IPS DF 19.7 (cell line): ENCODE measurements at regions not wholly inside any gene's neighbourhood (a gene's known extent, or its start where the extent isn't known, plus 50 kb on each side); places are given as distances from the start of the nearest gene placed in this dataset.

Source experiments
- DNase-seq: peaks from one replicate; pipeline ENCODE4 v3.0.0-alpha.2; 2013; ENCODE audit warnings: low read depth, low spot score

DNA sequence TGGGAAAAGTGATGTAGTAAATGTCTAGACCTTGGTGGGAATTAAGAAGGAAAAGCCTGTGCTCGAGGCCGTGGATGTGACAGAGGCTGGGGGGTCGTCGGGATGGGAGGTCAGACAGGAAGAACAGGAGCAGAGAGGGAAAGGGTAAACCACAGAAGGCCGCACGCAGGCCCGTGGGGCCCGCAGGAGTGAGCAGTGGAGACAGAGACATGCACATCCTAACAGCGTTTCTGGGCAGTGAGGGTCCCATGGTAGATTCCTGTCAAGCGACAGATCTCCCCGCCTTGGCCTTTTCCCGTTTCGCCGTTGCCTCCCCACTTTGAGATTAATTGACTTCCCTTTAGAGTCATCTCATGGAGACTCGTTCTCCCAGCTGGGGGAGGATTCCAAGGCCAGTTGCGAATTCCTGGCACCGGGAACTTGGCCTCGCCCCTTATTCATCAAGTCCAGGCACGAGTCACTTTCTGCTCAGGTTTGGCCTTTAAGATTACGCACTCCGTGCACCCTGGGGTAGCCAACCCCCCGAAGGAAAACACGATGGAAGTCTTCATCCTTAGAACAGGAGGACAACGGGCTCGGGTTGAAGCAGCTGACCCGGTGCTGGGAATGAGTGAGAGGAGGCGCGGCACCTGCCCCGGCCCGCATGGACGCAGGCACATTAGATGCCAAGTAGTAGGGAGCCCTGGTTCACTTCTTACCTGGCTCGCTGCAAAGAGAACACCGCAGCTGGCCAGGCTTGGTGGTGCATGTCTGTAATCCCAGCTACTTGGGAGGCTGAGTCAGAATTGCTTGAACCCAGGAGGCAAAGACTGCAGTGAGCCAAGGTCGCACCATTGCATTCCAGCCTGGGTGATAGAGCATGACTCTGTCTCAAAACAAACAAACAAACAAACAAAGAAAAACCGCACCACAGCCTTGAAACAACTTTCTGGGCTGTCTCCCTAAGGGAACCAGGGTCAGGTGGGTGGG, 315.2 kb upstream of the SHH start:
- no peak for DNase-seq

GRCh38 chr7:156125841-156126730, 313.8 kb upstream of the SHH start:
- no peak for DNase-seq

GRCh38 chr7:156124356-156124755, 312.1 kb upstream of the SHH start:
- no peak for DNase-seq

GRCh38 chr7:156123362-156123761, 311.1 kb upstream of the SHH start:
- no peak for DNase-seq

GRCh38 chr7:156122752-156123354, 310.6 kb upstream of the SHH start:
- no peak for DNase-seq

DNA sequence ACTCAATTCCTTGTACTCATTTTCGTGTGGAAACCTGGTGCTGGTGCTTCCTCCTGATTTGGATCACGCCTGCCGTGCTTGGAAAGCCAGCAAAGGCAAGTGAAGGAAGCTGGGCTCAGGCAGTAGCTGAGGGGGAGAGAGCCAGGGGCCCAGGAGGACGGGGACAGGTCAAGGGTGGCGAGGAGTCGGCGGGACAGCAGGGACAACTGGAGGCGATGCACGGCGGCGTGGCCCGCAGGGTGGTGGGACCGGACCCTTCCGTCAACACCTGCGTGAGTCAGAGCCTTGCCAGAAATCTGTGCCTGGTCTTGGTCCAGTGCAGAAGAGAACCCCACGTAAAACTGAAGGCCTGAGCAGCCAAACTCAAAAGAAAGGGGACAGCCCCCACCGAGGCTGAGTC, 309.7 kb upstream of the SHH start:
- no peak for DNase-seq

DNA sequence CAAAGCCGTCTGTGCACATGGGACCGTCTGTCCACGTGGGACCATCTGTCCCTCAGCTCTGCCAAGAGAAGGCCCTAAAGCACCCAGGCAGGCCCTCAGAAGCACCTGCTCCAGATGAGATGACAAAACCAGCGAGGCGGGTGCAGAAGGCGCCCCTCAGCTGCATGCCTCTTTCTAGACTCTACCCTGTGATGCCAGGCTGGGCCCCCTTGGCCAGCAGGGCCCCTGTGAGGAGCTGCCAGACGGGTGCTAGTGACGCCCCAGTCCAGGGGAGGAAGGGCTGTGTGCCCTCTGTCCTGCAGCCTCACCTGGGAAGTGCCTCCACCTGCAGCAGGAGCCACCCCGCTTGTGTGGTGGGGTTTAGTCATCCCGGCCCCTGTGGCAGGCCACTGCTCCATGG, 309.2 kb upstream of the SHH start:
- no peak for DNase-seq

DNA sequence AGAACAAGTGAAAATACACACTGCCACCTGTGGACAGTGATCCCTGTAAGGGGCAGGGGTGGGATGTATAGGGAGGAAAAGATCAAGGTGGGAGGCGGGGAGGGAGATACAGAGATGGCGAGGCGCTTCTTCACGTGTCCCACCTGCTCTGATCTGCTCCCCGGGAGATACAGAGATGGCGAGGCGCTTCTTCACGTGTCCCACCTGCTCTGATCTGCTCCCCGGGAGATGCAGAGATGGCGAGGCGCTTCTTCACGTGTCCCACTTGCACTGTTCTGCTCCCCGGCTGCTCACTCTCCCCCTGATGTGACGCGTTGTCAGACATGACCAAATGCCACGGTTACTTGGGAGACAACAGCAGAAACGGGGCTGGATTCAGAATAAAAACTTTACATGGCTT, 308.3 kb upstream of the SHH start:
- no peak for DNase-seq

GRCh38 chr7:156119771-156120170, 307.5 kb upstream of the SHH start:
- no peak for DNase-seq

DNA sequence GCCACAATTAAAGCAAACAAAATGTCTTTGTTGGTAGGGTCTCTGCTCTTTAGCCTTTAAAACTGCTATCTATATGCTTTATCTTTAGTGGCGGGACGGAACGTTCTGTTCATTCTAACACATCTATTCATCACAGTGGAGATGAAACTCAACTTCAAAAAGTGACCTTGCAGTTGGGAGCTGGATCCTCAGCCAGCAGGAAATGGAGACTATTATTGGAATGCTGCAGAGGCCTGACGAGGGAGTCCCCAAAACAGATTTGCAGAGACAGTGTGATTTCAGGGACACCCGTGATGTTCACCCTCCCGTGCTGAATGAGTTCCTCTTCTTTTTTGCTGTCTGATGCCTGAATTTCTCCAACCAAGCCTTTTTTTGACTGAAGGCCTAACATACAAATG, 306.0 kb upstream of the SHH start:
- DNase-seq, result no peak

DNA sequence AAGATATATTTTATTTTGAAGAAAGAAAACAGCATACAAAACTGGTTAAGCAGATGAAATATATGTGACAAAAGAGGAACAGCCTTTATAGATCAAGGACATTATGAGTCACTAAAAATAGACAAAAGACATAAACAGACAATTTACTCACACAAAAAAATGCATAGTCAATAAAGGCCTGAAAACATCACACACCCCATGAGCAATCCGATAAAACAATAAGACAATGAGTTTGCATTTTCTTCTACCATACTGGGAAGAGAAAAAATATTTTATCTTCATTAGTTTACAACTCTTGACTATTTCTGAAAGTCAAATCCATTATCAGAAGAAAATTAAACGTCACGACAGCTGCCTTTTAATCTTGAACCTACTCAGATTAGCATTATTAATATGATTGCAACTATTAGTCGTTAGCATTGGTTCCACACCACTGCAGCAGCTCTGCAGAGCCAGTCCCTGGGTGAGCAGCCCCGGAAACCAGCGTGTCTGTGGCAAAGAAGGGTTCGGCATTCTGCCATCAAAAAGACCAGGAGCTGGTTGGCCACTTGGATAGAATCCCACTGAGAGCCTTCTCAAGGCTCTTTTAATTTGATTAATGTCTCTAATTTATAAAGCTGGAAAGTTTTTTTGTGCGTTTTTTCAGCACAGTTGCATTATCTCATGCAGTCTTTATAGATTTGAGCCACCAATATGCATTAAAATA, 305.4 kb upstream of the SHH start:
- no peak for DNase-seq

DNA sequence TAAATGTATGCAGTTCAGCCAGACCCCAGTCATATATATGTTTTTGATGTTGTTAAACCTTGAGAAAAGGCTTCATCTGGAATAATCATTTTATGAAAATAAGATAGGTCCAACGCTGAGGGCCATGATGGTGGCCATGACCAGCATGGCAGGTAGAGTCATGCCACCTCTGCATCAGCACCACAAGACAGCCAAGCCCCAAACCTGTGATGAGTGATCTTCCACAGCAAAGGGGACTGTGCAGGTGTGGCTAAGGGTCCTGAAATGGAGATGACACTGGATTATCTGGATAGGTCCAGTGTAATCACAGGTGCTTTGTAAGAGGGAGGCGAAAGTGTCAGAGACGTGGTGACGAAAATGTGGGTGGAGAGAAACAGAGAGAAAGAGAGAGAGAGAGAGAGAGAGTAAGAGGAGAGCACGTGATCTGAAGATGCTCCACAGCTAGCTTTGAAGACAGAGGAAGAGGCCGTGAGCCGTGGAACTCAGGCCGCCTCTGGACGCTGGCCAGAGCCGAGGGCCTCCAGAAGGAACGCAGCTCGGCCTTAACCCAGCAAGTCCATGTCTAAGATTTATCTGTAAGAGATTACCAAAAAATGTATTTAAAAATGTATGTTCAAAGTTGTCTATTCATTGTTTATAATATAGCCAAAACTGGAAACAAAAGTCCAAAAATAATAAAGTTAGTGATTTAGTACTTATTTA, 304.4 kb upstream of the SHH start:
- DNase-seq, result no peak

GRCh38 chr7:156115582-156115981, 303.3 kb upstream of the SHH start:
- DNase-seq, result no peak

- no peak for DNase-seq
Observed at GRCh38 chr7:156113731-156114130, 301.5 kb upstream of the SHH start.

GRCh38 chr7:156109988-156110387, 297.7 kb upstream of the SHH start:
- no peak for DNase-seq

GRCh38 chr7:156109076-156109475, 296.8 kb upstream of the SHH start:
- no peak for DNase-seq

- no peak for DNase-seq
Observed at GRCh38 chr7:156107957-156108356, 295.7 kb upstream of the SHH start.

DNA sequence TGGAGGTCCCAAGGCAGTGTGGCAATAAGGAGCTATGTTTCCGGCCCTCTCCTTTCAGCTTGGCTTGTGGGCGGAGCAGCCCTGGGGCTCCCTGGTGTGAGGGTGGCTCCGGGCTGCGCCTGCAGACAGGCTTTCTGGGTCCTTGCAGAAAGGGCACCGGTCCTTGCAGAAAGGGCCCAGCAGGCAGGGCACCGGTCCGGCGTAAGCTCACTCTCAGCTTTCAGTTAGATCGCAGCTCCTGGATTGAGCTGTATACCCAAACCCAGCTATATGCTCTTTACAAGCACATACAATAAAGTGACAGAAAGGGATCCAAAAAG, 293.8 kb upstream of the SHH start:
- DNase-seq, result no peak

DNA sequence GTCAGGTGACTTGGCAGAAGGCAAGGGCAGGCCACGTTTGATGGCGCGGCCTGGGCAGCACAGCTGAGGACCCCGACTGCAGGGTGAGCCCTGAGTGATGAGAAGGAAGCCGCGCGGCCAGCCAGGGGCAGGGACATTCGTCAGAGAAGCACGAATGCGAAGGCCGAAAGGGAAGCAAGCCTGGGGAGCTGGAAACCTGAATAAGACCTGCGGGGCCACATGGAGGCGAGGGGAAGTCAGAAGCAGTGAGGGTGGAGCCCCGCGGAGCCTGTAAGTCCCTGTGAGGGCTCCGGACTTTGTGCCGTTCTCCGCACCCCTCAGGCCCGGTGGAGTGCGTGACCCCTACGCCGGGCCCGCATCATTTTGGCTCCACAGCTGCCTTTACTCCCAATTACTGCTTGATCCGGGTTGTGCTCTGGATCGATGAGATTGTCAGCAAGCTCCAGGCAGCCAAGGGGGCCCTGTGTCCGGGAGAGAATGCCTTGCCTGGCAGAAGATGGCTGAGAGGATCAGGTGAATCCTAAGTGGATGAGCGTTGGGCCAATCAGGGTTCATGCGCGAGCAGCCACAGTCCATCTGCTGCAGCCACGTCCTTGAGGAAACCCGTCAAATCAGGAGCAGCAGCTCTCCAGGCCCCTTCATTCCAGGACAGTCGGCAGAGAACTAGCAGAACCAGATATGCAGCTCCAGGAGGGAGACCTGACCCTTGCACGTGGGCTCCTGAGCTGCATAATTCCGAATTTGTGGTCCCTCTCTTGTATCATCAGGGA, 293.3 kb upstream of the SHH start:
- no peak for DNase-seq
